GM12872 (cell line): ENCODE measurements at regions not wholly inside any gene's neighbourhood (a gene's known extent, or its start where the extent isn't known, plus 50 kb on each side); places are given as distances from the start of the nearest gene placed in this dataset.

Experiments used
- TF ChIP-seq, protein P1 (sequence below): IDR thresholded peaks from 3 replicates; pipeline ENCODE4 v1.5.1; 2011; ENCODE audit warnings: low read depth, mild to moderate bottlenecking, low read length, moderate library complexity; ENCODE audit not compliant: insufficient read depth

DNA sequence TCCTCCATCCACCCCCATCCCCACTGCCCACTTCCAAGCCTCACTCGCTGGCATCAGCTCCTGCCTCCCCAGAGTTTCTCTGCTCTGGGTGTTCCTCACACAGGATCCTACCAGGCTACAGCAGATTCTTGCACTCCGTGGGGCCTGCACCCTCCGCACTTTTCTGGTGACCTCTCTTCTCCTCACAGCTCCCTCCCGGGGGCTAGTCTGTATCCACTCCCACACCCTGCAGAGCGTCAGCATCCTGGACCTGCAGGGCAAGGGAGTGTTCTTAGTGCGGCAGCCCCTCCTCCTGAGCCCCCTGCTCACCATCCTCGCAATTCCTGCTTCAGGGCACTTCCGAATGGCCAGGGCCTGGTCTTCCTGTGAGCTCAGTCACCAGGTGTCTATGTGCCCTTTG, 224.2 kb downstream of the DLL1 start:
- TF ChIP-seq, protein P1, sequence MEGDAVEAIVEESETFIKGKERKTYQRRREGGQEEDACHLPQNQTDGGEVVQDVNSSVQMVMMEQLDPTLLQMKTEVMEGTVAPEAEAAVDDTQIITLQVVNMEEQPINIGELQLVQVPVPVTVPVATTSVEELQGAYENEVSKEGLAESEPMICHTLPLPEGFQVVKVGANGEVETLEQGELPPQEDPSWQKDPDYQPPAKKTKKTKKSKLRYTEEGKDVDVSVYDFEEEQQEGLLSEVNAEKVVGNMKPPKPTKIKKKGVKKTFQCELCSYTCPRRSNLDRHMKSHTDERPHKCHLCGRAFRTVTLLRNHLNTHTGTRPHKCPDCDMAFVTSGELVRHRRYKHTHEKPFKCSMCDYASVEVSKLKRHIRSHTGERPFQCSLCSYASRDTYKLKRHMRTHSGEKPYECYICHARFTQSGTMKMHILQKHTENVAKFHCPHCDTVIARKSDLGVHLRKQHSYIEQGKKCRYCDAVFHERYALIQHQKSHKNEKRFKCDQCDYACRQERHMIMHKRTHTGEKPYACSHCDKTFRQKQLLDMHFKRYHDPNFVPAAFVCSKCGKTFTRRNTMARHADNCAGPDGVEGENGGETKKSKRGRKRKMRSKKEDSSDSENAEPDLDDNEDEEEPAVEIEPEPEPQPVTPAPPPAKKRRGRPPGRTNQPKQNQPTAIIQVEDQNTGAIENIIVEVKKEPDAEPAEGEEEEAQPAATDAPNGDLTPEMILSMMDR = no peak

DNA sequence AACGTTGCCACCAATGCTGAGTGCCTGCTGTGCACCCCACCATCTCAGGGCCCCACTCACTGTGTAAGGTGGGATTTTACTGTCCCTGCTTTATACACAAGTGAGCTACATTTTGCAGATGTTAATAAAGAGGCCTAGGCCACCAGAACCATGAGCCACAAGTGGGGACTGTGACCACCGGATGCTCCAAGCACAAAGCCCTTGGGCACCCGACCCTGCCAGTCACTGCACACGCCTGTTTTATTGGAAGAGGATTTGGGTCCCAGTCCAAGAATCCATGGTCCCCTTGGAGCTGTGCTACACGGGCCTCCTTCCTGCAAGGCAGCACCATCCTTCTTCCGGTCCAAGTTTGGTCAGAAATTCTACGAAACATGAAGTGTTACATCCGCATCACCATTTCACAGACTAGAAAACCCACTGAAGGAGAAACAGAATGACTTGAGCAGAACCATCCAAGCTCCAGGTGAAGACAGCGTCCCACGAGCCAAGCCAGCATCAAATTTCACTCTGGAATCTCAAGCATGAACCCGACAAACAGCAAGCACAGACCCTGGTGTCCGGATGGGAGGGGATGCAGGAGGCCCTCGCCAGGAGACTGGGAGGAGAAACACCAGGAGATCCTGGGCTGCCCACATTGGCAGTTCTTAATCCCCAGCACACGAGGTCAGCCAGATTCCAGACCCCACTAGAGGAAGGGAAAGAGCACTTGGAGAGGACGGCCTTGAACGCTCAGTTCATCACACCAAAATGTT, 226.9 kb downstream of the DLL1 start:
- TF ChIP-seq, protein P1 = no peak

DNA sequence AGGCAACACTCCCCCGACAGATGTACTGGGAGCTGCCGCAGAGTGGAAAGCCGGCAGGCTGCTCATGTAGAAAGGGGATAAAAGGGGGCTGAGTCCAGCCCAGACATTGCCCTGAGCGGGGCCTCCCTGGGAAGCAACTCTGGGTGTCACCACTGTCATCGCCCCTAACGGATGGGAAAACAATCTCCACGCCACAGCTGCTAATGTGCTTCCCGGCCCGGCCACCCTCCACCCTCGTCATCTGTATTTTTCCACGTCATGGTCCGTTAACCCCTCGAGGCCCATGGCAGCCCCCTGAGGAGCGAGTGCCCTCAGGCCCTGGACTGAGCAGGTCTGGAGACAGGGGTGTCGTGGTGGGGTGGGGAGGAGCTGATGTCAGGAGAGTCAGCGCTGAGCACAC, 227.4 kb downstream of the DLL1 start:
- TF ChIP-seq, protein P1 = no peak

DNA sequence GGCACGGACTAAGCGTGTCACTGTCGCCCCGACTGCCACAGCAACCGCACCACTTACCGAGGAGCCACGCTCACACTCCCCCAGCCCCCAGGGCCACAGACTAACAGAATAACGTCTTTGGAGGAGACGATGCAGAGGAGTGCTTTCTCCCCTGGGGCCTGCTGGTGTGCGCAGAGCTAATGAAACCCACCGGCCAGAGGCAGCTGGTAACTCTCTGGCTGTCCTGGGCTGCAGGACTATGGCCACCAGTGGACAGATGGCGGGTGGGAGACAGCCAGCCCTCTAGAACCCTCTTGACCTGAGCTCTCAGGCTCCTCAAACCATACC, 228.0 kb downstream of the DLL1 start:
- TF ChIP-seq, protein P1 = no peak

DNA sequence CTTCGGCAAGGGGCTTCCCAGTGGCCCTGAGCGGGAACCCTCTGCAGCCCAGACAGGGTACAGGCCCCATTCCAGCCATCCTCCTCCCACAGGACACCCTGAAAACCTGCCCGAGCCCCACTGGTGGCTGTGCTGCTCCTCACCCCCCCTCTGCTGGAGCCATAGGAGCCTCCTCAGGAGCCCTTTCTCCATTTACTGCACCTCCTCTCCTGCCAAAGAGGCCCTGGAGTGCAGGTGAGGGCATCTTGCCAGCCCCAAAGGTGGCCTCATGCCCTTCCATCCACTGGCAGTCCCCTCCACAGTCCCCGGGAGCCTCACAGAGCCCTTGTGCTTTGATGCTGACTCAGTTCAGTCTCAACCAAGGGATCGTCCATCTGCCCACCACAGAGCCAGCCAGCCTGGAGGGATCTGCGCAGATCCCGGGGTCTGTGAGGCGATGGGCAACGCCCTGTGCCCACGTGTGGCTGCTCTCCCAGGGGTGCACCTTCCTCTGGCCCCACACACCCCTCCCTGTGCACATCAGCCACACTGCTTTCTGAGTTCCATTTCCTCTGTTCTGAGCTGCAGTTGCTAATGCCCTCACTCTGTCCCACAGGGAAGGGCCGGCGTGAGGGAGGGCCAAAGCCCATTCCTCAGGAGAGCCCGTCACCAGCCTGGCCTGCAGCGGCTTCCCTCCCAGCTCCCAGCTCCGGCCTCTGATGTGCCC, 228.5 kb downstream of the DLL1 start:
- TF ChIP-seq, protein P1 = no peak

DNA sequence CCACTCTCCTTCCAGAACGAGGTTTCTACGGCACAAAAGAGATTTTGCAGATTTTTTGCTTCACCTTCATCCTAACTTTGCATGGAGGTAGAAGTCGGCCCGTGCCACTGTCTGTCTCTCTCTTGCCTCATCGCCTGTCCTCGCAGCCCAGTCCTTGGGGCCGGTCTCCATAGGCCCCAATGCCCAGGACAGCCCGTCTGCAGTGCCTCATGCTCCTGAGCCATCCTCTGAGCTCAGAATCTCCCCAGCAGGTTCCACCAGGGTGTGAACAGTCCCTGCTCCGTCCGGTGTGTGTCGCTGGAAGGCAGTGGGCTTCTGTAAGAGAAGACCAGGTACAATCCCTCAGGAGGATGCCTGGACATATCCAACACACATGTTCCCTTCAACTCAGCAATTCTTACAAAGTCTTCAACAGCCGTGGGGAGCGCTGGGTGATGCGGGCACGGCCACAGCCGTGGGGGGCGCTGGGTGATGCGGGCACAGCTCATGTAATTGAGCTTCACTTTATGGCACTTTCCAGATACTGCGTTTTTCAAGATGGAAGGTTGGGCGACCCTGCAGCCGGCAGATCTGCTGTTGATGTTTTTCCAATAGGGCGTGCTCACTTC, 231.9 kb downstream of the DLL1 start:
- TF ChIP-seq, protein P1 = no peak

DNA sequence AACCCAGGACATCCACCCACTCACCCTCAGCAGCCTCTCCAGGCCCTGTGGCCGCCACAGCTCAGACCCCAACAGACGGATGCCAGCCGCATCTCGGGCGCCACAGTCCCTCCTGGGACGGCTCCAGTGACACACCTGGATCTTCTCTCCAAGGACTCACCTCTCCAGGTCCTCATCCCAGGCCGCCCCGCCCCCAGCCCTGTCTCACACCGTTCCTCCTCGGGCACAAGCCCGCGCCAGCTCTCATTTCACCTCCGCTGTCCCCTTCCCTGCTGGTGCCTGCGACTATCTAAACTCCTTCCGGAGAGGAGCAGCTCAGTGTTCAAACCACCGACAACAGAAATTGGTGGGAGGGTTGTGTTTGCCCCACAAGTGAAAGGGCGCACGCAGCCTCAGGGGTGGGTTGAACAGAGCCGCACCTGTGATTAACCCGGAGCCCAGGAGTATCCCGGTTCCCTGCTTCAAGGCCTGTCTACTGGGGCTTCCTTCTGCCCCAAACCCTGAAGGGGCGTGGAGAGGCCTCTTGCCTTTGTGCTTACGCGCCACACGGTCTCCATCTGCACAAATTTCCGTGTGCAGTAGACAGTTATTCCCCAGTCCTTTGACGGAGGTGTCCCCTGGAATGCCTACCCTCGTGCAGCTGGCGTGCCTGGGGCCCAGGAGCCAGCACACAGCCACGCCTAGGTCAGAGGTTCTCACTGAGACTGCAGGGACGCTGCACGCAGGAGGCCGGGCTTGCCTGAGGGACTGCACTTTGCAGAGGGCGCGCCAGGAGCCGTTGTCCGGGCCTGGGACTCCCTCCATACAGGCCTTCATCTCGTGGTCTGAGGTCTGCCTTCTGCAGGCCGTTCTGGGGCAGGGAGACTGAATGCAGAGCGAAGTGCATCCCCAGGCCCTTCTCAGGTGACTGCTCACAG, 232.7 kb downstream of the DLL1 start:
- TF ChIP-seq, protein P1 = no peak
